ENCODE measurements at regions not wholly inside any gene's neighbourhood (a gene's known extent, or its start where the extent isn't known, plus 50 kb on each side); places are given as distances from the start of the nearest gene placed in this dataset.
A peak's percentile ranks its signal among the peaks of the same experiment; 100 is the strongest.

DNA sequence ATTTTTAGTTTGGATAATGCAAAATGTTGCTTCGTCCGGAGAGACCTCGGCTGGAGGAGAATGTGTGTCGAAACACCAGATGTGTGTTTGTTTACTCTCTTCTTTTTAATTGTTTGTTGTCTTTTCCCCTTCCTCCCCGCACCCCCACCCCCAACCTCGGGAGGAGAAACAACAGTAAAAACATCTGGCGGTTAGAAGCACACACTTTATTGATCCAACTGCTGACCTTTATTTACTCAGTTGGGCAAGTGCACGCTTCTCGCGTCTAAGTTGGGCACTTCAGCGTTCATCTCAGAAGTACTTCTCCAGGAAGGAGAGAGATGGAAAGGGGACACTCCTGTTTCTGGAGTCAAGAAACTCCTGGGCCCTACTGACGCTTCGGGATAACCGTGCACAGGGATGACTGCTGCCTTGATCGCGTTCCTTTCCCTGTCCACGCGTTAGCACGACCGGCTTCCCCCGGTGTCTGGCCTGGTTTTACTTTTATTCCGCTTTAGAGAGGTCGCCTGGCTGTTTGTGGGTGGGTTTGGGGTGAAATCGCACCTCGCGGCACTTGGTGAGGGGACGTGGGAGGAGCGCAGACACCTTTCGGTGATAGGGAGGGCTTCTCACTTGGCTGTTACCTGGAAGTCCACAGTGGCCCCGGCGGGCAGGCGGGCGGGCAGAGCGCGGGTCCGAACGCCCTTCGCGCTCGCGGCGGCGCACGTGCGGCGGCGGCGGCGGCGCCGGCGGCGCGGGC lies 168.3 kb upstream of the PPP1R3A start:
- no peak overlapping the region for H3K9ac ChIP-seq (ENCODE audit: low read length)
- H3K27me3 ChIP-seq (ENCODE audit: low read length) = peaks cover 59% of the 10 kb centered on the region
- BruUV-seq (replicated peaks) = no TSS peak
- TF ChIP-seq, protein P1, sequence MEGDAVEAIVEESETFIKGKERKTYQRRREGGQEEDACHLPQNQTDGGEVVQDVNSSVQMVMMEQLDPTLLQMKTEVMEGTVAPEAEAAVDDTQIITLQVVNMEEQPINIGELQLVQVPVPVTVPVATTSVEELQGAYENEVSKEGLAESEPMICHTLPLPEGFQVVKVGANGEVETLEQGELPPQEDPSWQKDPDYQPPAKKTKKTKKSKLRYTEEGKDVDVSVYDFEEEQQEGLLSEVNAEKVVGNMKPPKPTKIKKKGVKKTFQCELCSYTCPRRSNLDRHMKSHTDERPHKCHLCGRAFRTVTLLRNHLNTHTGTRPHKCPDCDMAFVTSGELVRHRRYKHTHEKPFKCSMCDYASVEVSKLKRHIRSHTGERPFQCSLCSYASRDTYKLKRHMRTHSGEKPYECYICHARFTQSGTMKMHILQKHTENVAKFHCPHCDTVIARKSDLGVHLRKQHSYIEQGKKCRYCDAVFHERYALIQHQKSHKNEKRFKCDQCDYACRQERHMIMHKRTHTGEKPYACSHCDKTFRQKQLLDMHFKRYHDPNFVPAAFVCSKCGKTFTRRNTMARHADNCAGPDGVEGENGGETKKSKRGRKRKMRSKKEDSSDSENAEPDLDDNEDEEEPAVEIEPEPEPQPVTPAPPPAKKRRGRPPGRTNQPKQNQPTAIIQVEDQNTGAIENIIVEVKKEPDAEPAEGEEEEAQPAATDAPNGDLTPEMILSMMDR (conservative IDR thresholded peaks at IDR 0.05; ENCODE audit: low read depth, low read length) = no peak
- no peak for TF ChIP-seq EZH2phosphoT487 (IDR thresholded peaks at IDR 0.05; ENCODE audit: borderline replicate concordance, low read length)
- TF ChIP-seq EZH2 (IDR thresholded peaks at IDR 0.05; ENCODE audit: low read length, unreplicated experiment) = no peak
- DNase-seq (no peak), ATAC-seq (no peak)
- no peaks in the 10 kb centered on the region for H3K36me3 ChIP-seq (ENCODE audit: low read depth, low read length)
- H3K79me2 ChIP-seq (ENCODE audit: low read length) = no peaks in the 10 kb centered on the region
- no peak overlapping the region for H3K27ac ChIP-seq (ENCODE audit: low read length)
- H3K9me2 ChIP-seq (replicated peaks; ENCODE audit: low read length) = no peaks in the 10 kb centered on the region
- no peak overlapping the region for H2AFZ ChIP-seq (ENCODE audit: low read length)
- CTCF ChIA-PET = no interaction called here
- H3K4me2 ChIP-seq (ENCODE audit: low read length) = peak overlapping the region; percentile 80
- H3K9me3 ChIP-seq (ENCODE audit: low read length) = no peaks in the 10 kb centered on the region
- POLR2A ChIA-PET (ENCODE audit: unreplicated experiment) = no interaction called here
- H4K20me1 ChIP-seq (ENCODE audit: low read length) = no peaks in the 10 kb centered on the region
- intact Hi-C loops (cut with micrococcal nuclease) = no loop called here
- no peak overlapping the region for H3K4me3 ChIP-seq (ENCODE audit: low read length)
- no peaks in the 10 kb centered on the region for H3K4me1 ChIP-seq (ENCODE audit: insufficient read depth, low read length)
- no peaks in the 10 kb centered on the region for H3F3A ChIP-seq (ENCODE audit: low read length, unreplicated experiment)

DNA sequence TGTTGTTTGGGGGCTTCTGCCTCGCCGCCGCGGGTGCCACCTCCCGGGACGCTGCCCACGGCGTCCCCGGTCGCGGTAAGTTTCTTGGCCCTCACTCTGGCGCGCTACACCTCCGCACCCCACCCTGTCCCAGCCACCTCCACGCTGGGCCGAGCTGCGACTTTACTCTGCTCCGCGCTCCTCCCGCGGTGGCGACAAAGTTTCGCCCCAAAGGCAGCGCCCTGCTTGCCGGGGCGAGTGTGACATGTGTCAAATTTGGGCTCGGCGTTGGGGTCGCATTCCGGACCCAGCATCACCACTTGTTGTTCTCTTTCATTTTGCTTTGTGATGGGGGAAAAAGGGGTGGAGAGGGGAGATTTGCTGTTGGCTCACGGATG lies 167.7 kb upstream of the PPP1R3A start:
- Histone ChIP-seq H3K27ac (ENCODE audit: low read length) (no peak overlapping the region), H3K4me3 (ENCODE audit: low read length) (peak overlapping the region; percentile 67; the same call in 1 of the 2 replicates), H3F3A (ENCODE audit: low read length, unreplicated experiment) (no peaks in the 10 kb centered on the region), H4K20me1 (ENCODE audit: low read length) (no peaks in the 10 kb centered on the region), H3K4me1 (ENCODE audit: insufficient read depth, low read length) (no peaks in the 10 kb centered on the region), H3K79me2 (ENCODE audit: low read length) (no peaks in the 10 kb centered on the region), H3K9me3 (ENCODE audit: low read length) (no peaks in the 10 kb centered on the region), H2AFZ (ENCODE audit: low read length) (0 out of 2 replicates have a peak overlapping the region, but pooled peaks have one; percentile 22), H3K36me3 (ENCODE audit: low read depth, low read length) (no peaks in the 10 kb centered on the region), H3K27me3 (ENCODE audit: low read length) (peaks cover 63% of the 10 kb centered on the region), H3K9me2 (replicated peaks; ENCODE audit: low read length) (no peaks in the 10 kb centered on the region), H3K4me2 (ENCODE audit: low read length) (peak overlapping the region; percentile 80), H3K9ac (ENCODE audit: low read length) (no peak overlapping the region)
- CTCF ChIA-PET = no interaction called here
- intact Hi-C loops (cut with micrococcal nuclease) = no loop called here
- ATAC-seq (no peak), DNase-seq (no peak)
- BruUV-seq (replicated peaks) = no TSS peak
- TF ChIP-seq, protein P1 (conservative IDR thresholded peaks at IDR 0.05; ENCODE audit: low read depth, low read length) = no peak
- TF ChIP-seq EZH2phosphoT487 (IDR thresholded peaks at IDR 0.05; ENCODE audit: borderline replicate concordance, low read length) = no peak
- peak; percentile 33 for TF ChIP-seq EZH2 (IDR thresholded peaks at IDR 0.05; ENCODE audit: low read length, unreplicated experiment)
- POLR2A ChIA-PET (ENCODE audit: unreplicated experiment) = no interaction called here
